NCI-H1694 (cell line): ENCODE measurements at regions not wholly inside any gene's neighbourhood (a gene's known extent, or its start where the extent isn't known, plus 50 kb on each side); places are given as distances from the start of the nearest gene placed in this dataset.

ENCODE experiments used
- DNase-seq: peaks from one replicate; lab custom pipeline; 2025; lab: John Stamatoyannopoulos, UW

- no peak for DNase-seq
Observed at GRCh38 chr15:69530991-69531664, 78.5 kb downstream of the RPLP1 start.

- no peak for DNase-seq
Observed at GRCh38 chr15:69531665-69532027, 79.0 kb downstream of the RPLP1 start.

- DNase-seq = no peak
Observed at GRCh38 chr15:69532066-69532465, 79.4 kb downstream of the RPLP1 start.

- DNase-seq = no peak
Observed at GRCh38 chr15:69532856-69533255, 80.2 kb downstream of the RPLP1 start.

- DNase-seq = no peak
Observed at GRCh38 chr15:69533522-69533921, 80.9 kb downstream of the RPLP1 start.

GRCh38 chr15:69535101-69535638, 82.6 kb downstream of the RPLP1 start:
- no peak for DNase-seq

- DNase-seq = no peak
Observed at GRCh38 chr15:69535998-69536397, 83.4 kb downstream of the RPLP1 start.

- no peak for DNase-seq
Observed at GRCh38 chr15:69536726-69537512, 84.3 kb downstream of the RPLP1 start.

GRCh38 chr15:69537901-69538300, 85.3 kb downstream of the RPLP1 start:
- DNase-seq = peak; percentile 10

GRCh38 chr15:69538379-69538778, 85.8 kb downstream of the RPLP1 start:
- no peak for DNase-seq

GRCh38 chr15:69539345-69539744, 86.7 kb downstream of the RPLP1 start:
- no peak for DNase-seq

- DNase-seq = peak; percentile 82
Observed at GRCh38 chr15:69540622-69541021, 88.0 kb downstream of the RPLP1 start.

- DNase-seq = no peak
Observed at GRCh38 chr15:69542028-69542427, 89.4 kb downstream of the RPLP1 start.

GRCh38 chr15:69543681-69544364, 91.2 kb downstream of the RPLP1 start:
- DNase-seq = no peak

GRCh38 chr15:69544365-69545113, 91.9 kb downstream of the RPLP1 start:
- no peak for DNase-seq

- no peak for DNase-seq
Observed at GRCh38 chr15:69546182-69546581, 93.6 kb downstream of the RPLP1 start.

GRCh38 chr15:69548395-69549180, 96.0 kb downstream of the RPLP1 start:
- DNase-seq = peak; percentile 45

- DNase-seq = no peak
Observed at GRCh38 chr15:69551391-69552056, 98.9 kb downstream of the RPLP1 start.

GRCh38 chr15:69552057-69552815, 99.6 kb downstream of the RPLP1 start:
- no peak for DNase-seq

- DNase-seq = no peak
Observed at GRCh38 chr15:69553686-69554085, 101.1 kb downstream of the RPLP1 start.
